IMR-90 (cell line): ENCODE measurements at regions not wholly inside any gene's neighbourhood (a gene's known extent, or its start where the extent isn't known, plus 50 kb on each side); places are given as distances from the start of the nearest gene placed in this dataset.

Source experiments
- ATAC-seq: fragments of 200-7000 bp; cut with Tn5 transposase; 2 replicates; pipeline ENCODE4 v1.9.1; 2020; ENCODE audit warnings: low read depth, mild to moderate bottlenecking, moderate library complexity
- BruUV-seq: library from RNA; stranded (reverse); fragments of 400-500 nt; replicated peaks from 2 replicates; lab custom pipeline; 2021; lab: Mats Ljungman, UMichigan
- CTCF ChIA-PET: fragments of 300-600 bp; formaldehyde crosslinking; extraction: SDS; loops from one replicate; lab custom pipeline; 2021; ENCODE audit warnings: antibody characterized with exemption; lab: Yijun Ruan, JAX
- POLR2A ChIA-PET: fragments of 300-600 bp; sonication (Branson Sonifier 250); formaldehyde crosslinking; loops from one replicate; lab custom pipeline; 2022; ENCODE audit warnings: antibody characterized with exemption; ENCODE audit not compliant: unreplicated experiment; lab: Charles Lee
- DNase-seq: peaks from one replicate; pipeline ENCODE4 v3.0.0; 2013
- H2AFZ ChIP-seq: replicated peaks from 2 replicates; pipeline ENCODE3; 2013; ENCODE audit warnings: low read length, mild to moderate bottlenecking; ENCODE audit not compliant: poor library complexity
- H2AK5ac ChIP-seq: 2 replicates; pipeline ENCODE4 v1.6.1; 2013; ENCODE audit warnings: low read depth, low read length, inconsistent platforms
- H2AK9ac ChIP-seq: replicated peaks from 2 replicates; pipeline ENCODE3; 2013; ENCODE audit warnings: mild to moderate bottlenecking, low read depth, low read length, moderate library complexity; ENCODE audit not compliant: poor library complexity
- H2BK120ac ChIP-seq: 2 replicates; pipeline ENCODE4 v1.6.1; 2013; ENCODE audit warnings: low read depth, low read length, inconsistent platforms
- H2BK15ac ChIP-seq: 3 replicates; pipeline ENCODE4 v1.6.1; 2013; ENCODE audit warnings: low read depth, low read length, inconsistent platforms
- H2BK20ac ChIP-seq: 2 replicates; pipeline ENCODE4 v1.6.1; 2013; ENCODE audit warnings: low read depth, mild to moderate bottlenecking, inconsistent platforms, low read length, moderate library complexity
- H2BK5ac ChIP-seq: 2 replicates; pipeline ENCODE4 v1.6.1; 2013; ENCODE audit warnings: mild to moderate bottlenecking, low read depth, low read length, inconsistent platforms; ENCODE audit not compliant: poor library complexity, severe bottlenecking
- H3K14ac ChIP-seq: replicated peaks from 2 replicates; pipeline ENCODE4 v1.6.1; 2013; ENCODE audit warnings: low read depth, low read length, inconsistent platforms
- H3K18ac ChIP-seq: 2 replicates; pipeline ENCODE4 v1.6.1; 2013; ENCODE audit warnings: low read depth, low read length, control low read depth
- H3K23ac ChIP-seq: 2 replicates; pipeline ENCODE4 v1.6.1; 2013; ENCODE audit warnings: low read depth, low read length, inconsistent platforms
- H3K27ac ChIP-seq: 2 replicates; pipeline ENCODE4 v1.5.1; 2013; ENCODE audit warnings: mild to moderate bottlenecking, control low read depth, low read length; ENCODE audit not compliant: insufficient read depth
- H3K27me3 ChIP-seq: 2 replicates; pipeline ENCODE4 v1.6.1; 2013; ENCODE audit warnings: low read length; ENCODE audit not compliant: control insufficient read depth, insufficient read depth
- H3K36me3 ChIP-seq: 2 replicates; pipeline ENCODE4 v1.6.1; 2013; ENCODE audit warnings: low read length, mixed read lengths; ENCODE audit not compliant: control insufficient read depth, insufficient read depth
- H3K4ac ChIP-seq: 2 replicates; pipeline ENCODE4 v1.6.1; 2013; ENCODE audit warnings: low read depth, low read length, inconsistent platforms
- H3K4me1 ChIP-seq: 2 replicates; pipeline ENCODE4 v1.6.1; 2013; ENCODE audit warnings: low read length, mixed read lengths; ENCODE audit not compliant: control insufficient read depth, insufficient read depth
- H3K4me2 ChIP-seq: 2 replicates; pipeline ENCODE4 v1.6.1; 2013; ENCODE audit warnings: low read depth, mild to moderate bottlenecking, control low read depth, low read length, moderate library complexity
- H3K4me3 ChIP-seq: 2 replicates; pipeline ENCODE4 v1.5.1; 2013; ENCODE audit warnings: low read depth, mild to moderate bottlenecking, control low read depth, low read length, moderate library complexity; ENCODE audit not compliant: insufficient read depth
- H3K56ac ChIP-seq: 2 replicates; pipeline ENCODE4 v1.6.1; 2013; ENCODE audit warnings: low read length, inconsistent platforms; ENCODE audit not compliant: insufficient read depth; ENCODE audit errors: extremely low read depth
- H3K79me1 ChIP-seq, 2 experiments: 2 replicates each; pipeline ENCODE4 v1.6.1; 2013; ENCODE audit warnings: low read length in 2 of 2, inconsistent platforms in 1 of 2, low read depth in 1 of 2
- H3K9ac ChIP-seq: 2 replicates; pipeline ENCODE4 v1.6.1; 2013; ENCODE audit warnings: low read depth, low read length, control low read depth
- H3K9me1 ChIP-seq: 2 replicates; pipeline ENCODE4 v1.6.1; 2013; ENCODE audit warnings: low read length, inconsistent platforms; ENCODE audit not compliant: insufficient read depth
- H3K9me3 ChIP-seq: 2 replicates; pipeline ENCODE4 v1.6.1; 2013; ENCODE audit warnings: low read length; ENCODE audit not compliant: control insufficient read depth, insufficient read depth
- H4K20me1 ChIP-seq: 2 replicates; pipeline ENCODE4 v1.6.1; 2013; ENCODE audit warnings: low read length, inconsistent platforms; ENCODE audit not compliant: insufficient read depth
- H4K5ac ChIP-seq: 2 replicates; pipeline ENCODE4 v1.6.1; 2013; ENCODE audit warnings: mild to moderate bottlenecking, low read depth, low read length, control low read depth
- H4K8ac ChIP-seq, 2 experiments: 2 replicates each; pipeline ENCODE4 v1.6.1; 2013; ENCODE audit warnings: low read depth in 2 of 2, low read length in 2 of 2, control low read depth in 1 of 2, inconsistent platforms in 1 of 2
- H4K91ac ChIP-seq: 2 replicates; pipeline ENCODE4 v1.6.1; 2013; ENCODE audit warnings: low read depth, low read length, inconsistent platforms; ENCODE audit not compliant: insufficient read depth
- BHLHE40 ChIP-seq: fragments of 150-350 bp; IDR thresholded peaks from 2 replicates; pipeline ENCODE4 v1.6.1; 2016; ENCODE audit warnings: mild to moderate bottlenecking, low read depth, low read length
- CEBPB ChIP-seq: IDR thresholded peaks from 2 replicates; pipeline ENCODE4 v1.6.1; 2012; ENCODE audit warnings: low read depth, low read length, improper control_type of control experiment
- CHD1 ChIP-seq: IDR thresholded peaks from 2 replicates; pipeline ENCODE4 v1.6.1; 2012; ENCODE audit warnings: low read depth, low read length, improper control_type of control experiment
- CTCF ChIP-seq: conservative IDR thresholded peaks from 2 replicates; pipeline ENCODE4 v1.5.1; 2012; ENCODE audit warnings: mild to moderate bottlenecking, low read depth, low read length, improper control_type of control experiment
- ELK1 ChIP-seq: fragments of 150-350 bp; IDR thresholded peaks from 2 replicates; pipeline ENCODE4 v1.6.1; 2016; ENCODE audit warnings: low read depth, mild to moderate bottlenecking, low read length, moderate library complexity, borderline replicate concordance
- FOS ChIP-seq: fragments of 150-350 bp; IDR thresholded peaks from 2 replicates; pipeline ENCODE4 v1.6.1; 2016; ENCODE audit warnings: low read depth, low read length
- MAFK ChIP-seq: IDR thresholded peaks from 2 replicates; pipeline ENCODE4 v1.6.1; 2012; ENCODE audit warnings: low read depth, low read length, improper control_type of control experiment
- MAZ ChIP-seq: IDR thresholded peaks from 2 replicates; pipeline ENCODE4 v1.6.1; 2012; ENCODE audit warnings: low read depth, mild to moderate bottlenecking, low read length, improper control_type of control experiment, moderate library complexity, borderline replicate concordance
- MXI1 ChIP-seq: IDR thresholded peaks from 2 replicates; pipeline ENCODE4 v1.6.1; 2012; ENCODE audit warnings: low read depth, mild to moderate bottlenecking, low read length, moderate library complexity, borderline replicate concordance
- NFE2L2 ChIP-seq: fragments of 150-350 bp; IDR thresholded peaks from 2 replicates; pipeline ENCODE4 v1.6.1; 2016; ENCODE audit warnings: low read depth, mild to moderate bottlenecking, low read length
- POLR2A ChIP-seq: IDR thresholded peaks from 2 replicates; pipeline ENCODE4 v1.6.1; 2012; ENCODE audit warnings: mild to moderate bottlenecking, low read depth, low read length
- RAD21 ChIP-seq: IDR thresholded peaks from 2 replicates; pipeline ENCODE4 v1.6.1; 2012; ENCODE audit warnings: low read length, improper control_type of control experiment
- RCOR1 ChIP-seq: IDR thresholded peaks from 2 replicates; pipeline ENCODE4 v1.6.1; 2012; ENCODE audit warnings: mild to moderate bottlenecking, low read length, improper control_type of control experiment; ENCODE audit not compliant: insufficient replicate concordance
- RFX5 ChIP-seq: IDR thresholded peaks from 2 replicates; pipeline ENCODE4 v1.8.0; 2012; ENCODE audit warnings: low read depth, mild to moderate bottlenecking, low read length, moderate library complexity
- SMC3 ChIP-seq: fragments of 150-350 bp; IDR thresholded peaks from 2 replicates; pipeline ENCODE4 v1.6.1; 2016; ENCODE audit warnings: low read depth, mild to moderate bottlenecking, antibody characterized with exemption, low read length, moderate library complexity
- USF2 ChIP-seq: fragments of 150-350 bp; IDR thresholded peaks from 2 replicates; pipeline ENCODE4 v1.6.1; 2017; ENCODE audit warnings: mild to moderate bottlenecking, antibody characterized with exemption, low read length, low read depth
- WGBS, 2 experiments: methylation state at CpG; one replicate each; pipeline versions ENCODE4 v1.1.5 to v1.1.7; 2013; ENCODE audit warnings: missing lambda C conversion rate in 2 of 2; ENCODE audit not compliant: insufficient read length in 1 of 2; ENCODE audit errors: extremely low coverage in 2 of 2; 5-methylcytosine and 5-hydroxymethylcytosine counted together
- dilution Hi-C: fragments of 300-500 bp; cut with HindIII; formaldehyde crosslinking; loops from one replicate; pipeline ENCODE4 v1.14.3; 2018; ENCODE audit warnings: low sequenced_read_pairs; ENCODE audit not compliant: unreplicated experiment
- in situ Hi-C: fragments of 300-500 bp; cut with MboI; formaldehyde crosslinking; loops from 3 replicates; pipeline ENCODE4 v1.14.3; 2019; ENCODE audit warnings: low sequenced_read_pairs, inconsistent platforms, mixed read lengths
- intact Hi-C: fragments of 100-400 bp; cut with micrococcal nuclease; formaldehyde crosslinking; loops from 2 replicates; pipeline ENCODE4 v1.10.0; 2022

GRCh38 chrX:116628464-116628863 lies 165.7 kb upstream of the CT83 start:
- no peak overlapping the region for H3K18ac ChIP-seq
- H3K4ac ChIP-seq, result no peak overlapping the region
- WGBS, 2 experiments, result no CpG with 5 or more reads among the region's 1 CpG
- H3K14ac ChIP-seq, result no peak overlapping the region
- no peak for TF ChIP-seq CHD1
- TF ChIP-seq RFX5, result no peak
- no peak for TF ChIP-seq RCOR1
- no peak for TF ChIP-seq SMC3
- no peak for TF ChIP-seq RAD21
- TF ChIP-seq POLR2A, result no peak
- TF ChIP-seq FOS, result no peak
- no peak for TF ChIP-seq CEBPB
- no peak for TF ChIP-seq BHLHE40
- no peak for TF ChIP-seq MXI1
- no peak for TF ChIP-seq MAFK
- TF ChIP-seq CTCF, result no peak
- TF ChIP-seq MAZ, result no peak
- no peak for TF ChIP-seq USF2
- TF ChIP-seq ELK1, result no peak
- TF ChIP-seq NFE2L2, result no peak
- dilution Hi-C loops, result no loop called here
- H3K27ac ChIP-seq, result no peak overlapping the region
- H2BK5ac ChIP-seq, result no peak overlapping the region
- no peaks in the 10 kb centered on the region for H3K36me3 ChIP-seq
- H2AFZ ChIP-seq, result no peak overlapping the region
- DNase-seq (no peak), ATAC-seq (no peak)
- H3K4me1 ChIP-seq, result no peaks in the 10 kb centered on the region
- no peak overlapping the region for H3K9ac ChIP-seq
- H4K5ac ChIP-seq, result no peak overlapping the region
- no peaks in the 10 kb centered on the region for H4K20me1 ChIP-seq
- no peaks in the 10 kb centered on the region for H3K9me1 ChIP-seq
- no TSS peak for BruUV-seq
- CTCF ChIA-PET, result no interaction called here
- no peak overlapping the region for H2AK9ac ChIP-seq
- H3K9me3 ChIP-seq, result no peaks in the 10 kb centered on the region
- POLR2A ChIA-PET, result no interaction called here
- H3K4me2 ChIP-seq, result no peak overlapping the region
- no peak overlapping the region for H2BK20ac ChIP-seq
- H3K23ac ChIP-seq, result no peak overlapping the region
- H3K4me3 ChIP-seq, result no peak overlapping the region
- in situ Hi-C loops, result no loop called here
- no peak overlapping the region for H2BK15ac ChIP-seq
- intact Hi-C loops, result no loop called here
- H3K27me3 ChIP-seq, result no peaks in the 10 kb centered on the region
- no peak overlapping the region for H2BK120ac ChIP-seq
- H3K56ac ChIP-seq, result no peak overlapping the region
- H4K91ac ChIP-seq, result no peak overlapping the region
- H4K8ac ChIP-seq, result no peak overlapping the region
- H3K79me1 ChIP-seq, result no peaks in the 10 kb centered on the region
- no peak overlapping the region for H2AK5ac ChIP-seq
